H1 (cell line): ENCODE measurements at regions not wholly inside any gene's neighbourhood (a gene's known extent, or its start where the extent isn't known, plus 50 kb on each side); places are given as distances from the start of the nearest gene placed in this dataset.

Experiments used
- ATF2 ChIP-seq: IDR thresholded peaks from 2 replicates; pipeline ENCODE4 v1.6.1; 2012; ENCODE audit warnings: low read length, inconsistent platforms
- CHD1 ChIP-seq: IDR thresholded peaks from 2 replicates; pipeline ENCODE4 v1.6.1; 2012; ENCODE audit warnings: low read depth, low read length, improper control_type of control experiment
- CREB1 ChIP-seq: IDR thresholded peaks from 2 replicates; pipeline ENCODE4 v1.6.1; 2012; ENCODE audit warnings: inconsistent platforms
- CTCF ChIP-seq, 3 experiments: IDR thresholded peaks; 1 replicate in 2 of 3; 2 replicates in 1 of 3; pipeline versions ENCODE4 v1.5.1 to v1.6.1; 2011; ENCODE audit warnings: low read length in 3 of 3, mild to moderate bottlenecking in 3 of 3, inconsistent platforms in 2 of 3, low read depth in 1 of 3, moderate library complexity in 1 of 3; ENCODE audit not compliant: insufficient read depth in 1 of 3; ENCODE audit errors: control extremely low read depth in 1 of 3
- EGR1 ChIP-seq: IDR thresholded peaks from 2 replicates; pipeline ENCODE4 v1.6.1; 2011; ENCODE audit warnings: low read depth, low read length, borderline replicate concordance
- GABPA ChIP-seq: IDR thresholded peaks from 2 replicates; pipeline ENCODE4 v1.6.1; 2011; ENCODE audit warnings: mild to moderate bottlenecking, low read length, moderate library complexity, borderline replicate concordance; ENCODE audit not compliant: insufficient read depth
- JUN ChIP-seq: IDR thresholded peaks from 2 replicates; pipeline ENCODE4 v1.6.1; 2011; ENCODE audit warnings: low read depth, mild to moderate bottlenecking, improper control_type of control experiment, low read length
- JUND ChIP-seq: IDR thresholded peaks from 2 replicates; pipeline ENCODE4 v1.6.1; 2011; ENCODE audit warnings: mild to moderate bottlenecking, improper control_type of control experiment, low read length
- MAX ChIP-seq: IDR thresholded peaks from 2 replicates; pipeline ENCODE4 v1.6.1; 2012; ENCODE audit warnings: inconsistent platforms
- POLR2A ChIP-seq, 2 experiments: IDR thresholded peaks; 1 replicate in 1 of 2; 2 replicates in 1 of 2; pipeline ENCODE4 v1.6.1; 2011; ENCODE audit warnings: low read depth in 2 of 2, low read length in 2 of 2, mild to moderate bottlenecking in 2 of 2; ENCODE audit errors: control extremely low read depth in 1 of 2
- POLR2AphosphoS5 ChIP-seq: IDR thresholded peaks from 2 replicates; pipeline ENCODE4 v1.6.1; 2011; ENCODE audit warnings: low read depth, low read length
- RAD21 ChIP-seq, 2 experiments: IDR thresholded peaks in 1 of 2; conservative IDR thresholded peaks in 1 of 2; 2 replicates each; pipeline ENCODE4 v1.6.1; 2011; ENCODE audit warnings: low read depth in 2 of 2, low read length in 2 of 2, improper control_type of control experiment in 1 of 2, inconsistent platforms in 1 of 2, mild to moderate bottlenecking in 1 of 2, moderate library complexity in 1 of 2
- SIN3A ChIP-seq, 2 experiments: IDR thresholded peaks in 1 of 2; conservative IDR thresholded peaks in 1 of 2; 2 replicates each; pipeline ENCODE4 v1.6.1; 2011 to 2012; ENCODE audit warnings: low read length in 2 of 2, improper control_type of control experiment in 1 of 2, low read depth in 1 of 2, mild to moderate bottlenecking in 1 of 2
- YY1 ChIP-seq: IDR thresholded peaks from 2 replicates; pipeline ENCODE4 v1.6.1; 2011; ENCODE audit warnings: low read depth, mild to moderate bottlenecking, low read length

GRCh38 chr6:1200081-1200408 lies 111.9 kb upstream of the FOXQ1 start:
- TF ChIP-seq CREB1 (no peak), CTCF (IDR thresholded peaks at IDR 0.05; ENCODE audit: control extremely low read depth in 1 of 3, insufficient read depth in 1 of 3, low read depth in 1 of 3, low read length in 3 of 3) (no peak), POLR2AphosphoS5 (no peak), POLR2A (IDR thresholded peaks at IDR 0.05; ENCODE audit: control extremely low read depth in 1 of 2, low read depth in 2 of 2, low read length in 2 of 2) (no peak), ATF2 (no peak), JUN (no peak), YY1 (no peak), CHD1 (no peak), SIN3A (conservative IDR thresholded peaks at IDR 0.05 in 1 of 2, IDR thresholded peaks at IDR 0.05 in 1 of 2; ENCODE audit: low read depth in 1 of 2, low read length in 2 of 2) (no peak), RAD21 (IDR thresholded peaks at IDR 0.05 in 1 of 2, conservative IDR thresholded peaks at IDR 0.05 in 1 of 2; ENCODE audit: low read depth in 2 of 2, low read length in 2 of 2) (no peak), EGR1 (no peak), JUND (no peak), MAX (no peak), GABPA (no peak)
